GM12864 (cell line): ENCODE measurements at regions not wholly inside any gene's neighbourhood (a gene's known extent, or its start where the extent isn't known, plus 50 kb on each side); places are given as distances from the start of the nearest gene placed in this dataset.
"Not testable (repeated sequence)": the region's sequence is repeated elsewhere in the genome, so short reads cannot be mapped to it uniquely, and the experiment has no call there.

Experiments used
- DNase-seq: peaks from one replicate; pipeline ENCODE4 v3.0.0-alpha.2; 2011; ENCODE audit warnings: low read depth
- H3K4me3 ChIP-seq: 2 replicates; pipeline ENCODE4 v1.5.1; 2011; ENCODE audit warnings: mild to moderate bottlenecking, low read depth, low read length, control low read depth
- CTCF ChIP-seq: IDR thresholded peaks from 2 replicates; pipeline ENCODE4 v1.5.1; 2011; ENCODE audit warnings: low read depth, mild to moderate bottlenecking, moderate library complexity, low read length, control low read depth, inconsistent platforms; ENCODE audit errors: missing control alignments

GRCh38 chr6:998551-998950, 305.6 kb upstream of the EXOC2 start:
- no peak for TF ChIP-seq CTCF
- DNase-seq: no peak
- H3K4me3 ChIP-seq: no peak overlapping the region

- DNase-seq: no peak
- no peak for TF ChIP-seq CTCF
- H3K4me3 ChIP-seq: no peak overlapping the region
These were observed 303.4 kb upstream of the EXOC2 start for GRCh38 chr6:996271-996852.

DNA sequence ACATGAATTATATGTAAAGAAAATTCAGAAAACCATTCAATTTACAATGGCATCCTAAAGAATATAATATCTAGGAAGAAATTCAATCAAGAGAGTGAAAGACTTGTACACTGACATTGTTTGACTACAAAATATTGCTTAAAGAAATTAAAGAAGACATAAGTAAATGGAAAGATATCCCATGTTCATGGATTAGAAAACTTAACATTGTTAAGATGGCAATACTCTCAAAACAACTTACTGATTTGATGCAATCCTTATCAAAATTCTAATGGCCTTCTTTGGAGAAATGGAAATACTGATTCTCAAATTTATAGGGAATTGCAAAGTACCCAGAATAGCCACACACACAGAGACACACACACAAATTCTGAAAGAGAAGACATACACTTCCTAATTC, 298.3 kb upstream of the EXOC2 start:
- no peak for DNase-seq

DNA sequence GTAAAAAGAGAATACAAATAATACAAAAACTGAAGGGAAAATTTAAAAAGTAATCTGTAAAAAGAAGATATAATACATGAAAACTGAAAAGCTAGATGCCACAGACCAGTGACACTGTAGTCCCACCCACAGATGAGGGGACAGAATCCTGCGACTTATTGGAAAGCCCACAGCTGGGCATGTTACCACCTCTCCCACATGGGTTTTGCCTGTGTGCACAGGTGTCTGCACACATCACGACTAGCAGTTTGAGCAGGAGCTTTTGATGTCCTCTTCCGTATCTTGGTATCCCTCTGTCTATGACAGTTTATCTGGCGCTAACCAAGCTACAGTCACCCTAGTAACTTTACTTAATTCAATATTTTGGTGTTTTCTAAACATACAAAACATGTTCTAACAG, 291.1 kb upstream of the EXOC2 start:
- no peak overlapping the region for H3K4me3 ChIP-seq
- TF ChIP-seq CTCF: no peak
- no peak for DNase-seq

More for the DNA sequence above, 298.3 kb upstream of the EXOC2 start:
- no peak for TF ChIP-seq CTCF
- no peak overlapping the region for H3K4me3 ChIP-seq

GRCh38 chr6:978937-979685, 286.2 kb upstream of the EXOC2 start:
- DNase-seq: no peak
- H3K4me3 ChIP-seq: no peak overlapping the region
- no peak for TF ChIP-seq CTCF

DNA sequence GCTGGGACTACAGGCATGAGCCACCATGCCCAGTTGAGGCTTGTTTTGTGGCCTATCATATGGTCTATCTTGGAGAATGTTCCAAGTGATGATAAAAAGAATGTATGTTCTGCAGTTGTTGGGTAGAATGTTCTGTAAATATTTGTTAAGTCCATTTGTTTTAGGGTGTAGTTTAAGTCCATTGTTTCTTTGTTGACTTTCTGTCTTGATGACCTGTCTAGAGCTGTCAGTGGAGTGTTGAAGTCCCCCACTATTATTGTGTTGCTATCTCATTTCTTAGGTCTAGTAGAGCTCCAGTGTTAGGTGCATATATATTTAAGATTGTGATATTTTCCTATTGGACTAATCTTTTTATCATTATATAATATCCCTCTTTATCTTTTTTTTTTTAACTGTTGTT, 284.3 kb upstream of the EXOC2 start:
- DNase-seq, H3K4me3 ChIP-seq: not testable (repeated sequence)

- TF ChIP-seq CTCF: no peak
- DNase-seq: no peak
- no peak overlapping the region for H3K4me3 ChIP-seq
These were observed 279.2 kb upstream of the EXOC2 start for GRCh38 chr6:971981-972640.
